ENCODE measurements at regions not wholly inside any gene's neighbourhood (a gene's known extent, or its start where the extent isn't known, plus 50 kb on each side); places are given as distances from the start of the nearest gene placed in this dataset.
A peak's percentile ranks its signal among the peaks of the same experiment; 100 is the strongest.

DNA sequence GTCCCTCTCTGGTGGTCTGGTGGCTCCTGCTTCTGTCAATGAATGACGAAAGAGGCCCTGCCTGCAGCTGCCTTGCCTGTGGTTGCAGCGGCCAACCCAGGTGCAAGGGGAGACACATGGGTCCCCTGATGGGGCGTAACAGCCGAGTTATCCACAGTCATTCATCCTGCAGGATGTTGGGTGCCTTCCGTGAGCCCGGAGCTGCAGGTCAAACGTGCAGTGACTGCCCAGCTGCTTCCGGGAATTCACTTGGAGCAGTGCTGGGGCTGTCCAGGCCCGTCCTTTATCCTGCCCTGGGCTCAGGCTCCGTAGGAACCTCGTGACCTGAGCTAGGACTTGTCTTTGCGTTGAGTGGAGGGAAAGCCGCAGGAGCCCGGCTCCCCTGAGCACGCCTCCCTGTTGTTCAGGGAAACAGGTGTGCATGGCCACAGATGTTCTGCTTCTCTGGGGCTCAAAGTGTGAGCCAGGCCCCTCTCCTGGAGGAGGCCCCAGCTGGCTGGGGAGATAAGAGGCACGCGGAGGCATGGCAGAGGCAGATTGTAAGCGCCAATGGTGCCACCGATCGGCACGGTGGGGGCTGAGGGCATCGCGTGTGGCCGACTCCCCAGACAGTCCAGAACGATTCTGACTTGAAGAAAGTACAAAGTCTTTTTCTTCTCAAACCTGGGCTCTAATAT, 635.4 kb downstream of the BRD1 start:
- ATAC-seq (no peak), DNase-seq (ENCODE audit: low spot score) (peak; percentile 0)
- Histone ChIP-seq H3K4me1 (ENCODE audit: insufficient read depth) (no peaks in the 10 kb centered on the region), H4K20me1 (replicated peaks; ENCODE audit: insufficient read depth) (no peaks in the 10 kb centered on the region), H3K27me3 (ENCODE audit: insufficient read depth) (no peaks in the 10 kb centered on the region), H3K36me3 (ENCODE audit: insufficient read depth) (no peaks in the 10 kb centered on the region), H3K9me2 (ENCODE audit: insufficient read depth) (no peaks in the 10 kb centered on the region), H3F3A (replicated peaks; ENCODE audit: low read depth) (no peaks in the 10 kb centered on the region), H3K4me2 (no peak overlapping the region), H3K4me3 (no peak overlapping the region), H2AFZ (no peak overlapping the region), H3K27ac (ENCODE audit: low read depth) (no peak overlapping the region), H3K79me2 (replicated peaks; ENCODE audit: insufficient read depth) (no peaks in the 10 kb centered on the region)
- TF ChIP-seq JUNB (IDR thresholded peaks at IDR 0.05; ENCODE audit: unreplicated experiment), result no peak
- TF ChIP-seq, protein P1, sequence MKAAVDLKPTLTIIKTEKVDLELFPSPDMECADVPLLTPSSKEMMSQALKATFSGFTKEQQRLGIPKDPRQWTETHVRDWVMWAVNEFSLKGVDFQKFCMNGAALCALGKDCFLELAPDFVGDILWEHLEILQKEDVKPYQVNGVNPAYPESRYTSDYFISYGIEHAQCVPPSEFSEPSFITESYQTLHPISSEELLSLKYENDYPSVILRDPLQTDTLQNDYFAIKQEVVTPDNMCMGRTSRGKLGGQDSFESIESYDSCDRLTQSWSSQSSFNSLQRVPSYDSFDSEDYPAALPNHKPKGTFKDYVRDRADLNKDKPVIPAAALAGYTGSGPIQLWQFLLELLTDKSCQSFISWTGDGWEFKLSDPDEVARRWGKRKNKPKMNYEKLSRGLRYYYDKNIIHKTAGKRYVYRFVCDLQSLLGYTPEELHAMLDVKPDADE (IDR thresholded peaks at IDR 0.05), result no peak
- no peak for TF ChIP-seq EZH2 (IDR thresholded peaks at IDR 0.05; ENCODE audit: low read depth, unreplicated experiment)
- TF ChIP-seq ZNF462 (CRISPR knock-in tag; IDR thresholded peaks at IDR 0.05), result no peak
- no peak for TF ChIP-seq EZH2phosphoT487 (IDR thresholded peaks at IDR 0.05; ENCODE audit: unreplicated experiment)
- TF ChIP-seq, protein P2, sequence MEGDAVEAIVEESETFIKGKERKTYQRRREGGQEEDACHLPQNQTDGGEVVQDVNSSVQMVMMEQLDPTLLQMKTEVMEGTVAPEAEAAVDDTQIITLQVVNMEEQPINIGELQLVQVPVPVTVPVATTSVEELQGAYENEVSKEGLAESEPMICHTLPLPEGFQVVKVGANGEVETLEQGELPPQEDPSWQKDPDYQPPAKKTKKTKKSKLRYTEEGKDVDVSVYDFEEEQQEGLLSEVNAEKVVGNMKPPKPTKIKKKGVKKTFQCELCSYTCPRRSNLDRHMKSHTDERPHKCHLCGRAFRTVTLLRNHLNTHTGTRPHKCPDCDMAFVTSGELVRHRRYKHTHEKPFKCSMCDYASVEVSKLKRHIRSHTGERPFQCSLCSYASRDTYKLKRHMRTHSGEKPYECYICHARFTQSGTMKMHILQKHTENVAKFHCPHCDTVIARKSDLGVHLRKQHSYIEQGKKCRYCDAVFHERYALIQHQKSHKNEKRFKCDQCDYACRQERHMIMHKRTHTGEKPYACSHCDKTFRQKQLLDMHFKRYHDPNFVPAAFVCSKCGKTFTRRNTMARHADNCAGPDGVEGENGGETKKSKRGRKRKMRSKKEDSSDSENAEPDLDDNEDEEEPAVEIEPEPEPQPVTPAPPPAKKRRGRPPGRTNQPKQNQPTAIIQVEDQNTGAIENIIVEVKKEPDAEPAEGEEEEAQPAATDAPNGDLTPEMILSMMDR (conservative IDR thresholded peaks at IDR 0.05; ENCODE audit: low read depth in 2 of 2), result no peak
- no peak for TF ChIP-seq ZNF331 (CRISPR knock-in tag; IDR thresholded peaks at IDR 0.05; ENCODE audit: low read depth)
- TF ChIP-seq CREB1 (CRISPR knock-in tag; IDR thresholded peaks at IDR 0.05; ENCODE audit: low read depth), result no peak
- TF ChIP-seq STAT1 (IDR thresholded peaks at IDR 0.05; ENCODE audit: unreplicated experiment), result no peak
- TF ChIP-seq ZNF114 (CRISPR knock-in tag; IDR thresholded peaks at IDR 0.05), result no peak
- TF ChIP-seq POLR2AphosphoS5 (IDR thresholded peaks at IDR 0.05; ENCODE audit: low read depth), result no peak
- TF ChIP-seq, protein P3, sequence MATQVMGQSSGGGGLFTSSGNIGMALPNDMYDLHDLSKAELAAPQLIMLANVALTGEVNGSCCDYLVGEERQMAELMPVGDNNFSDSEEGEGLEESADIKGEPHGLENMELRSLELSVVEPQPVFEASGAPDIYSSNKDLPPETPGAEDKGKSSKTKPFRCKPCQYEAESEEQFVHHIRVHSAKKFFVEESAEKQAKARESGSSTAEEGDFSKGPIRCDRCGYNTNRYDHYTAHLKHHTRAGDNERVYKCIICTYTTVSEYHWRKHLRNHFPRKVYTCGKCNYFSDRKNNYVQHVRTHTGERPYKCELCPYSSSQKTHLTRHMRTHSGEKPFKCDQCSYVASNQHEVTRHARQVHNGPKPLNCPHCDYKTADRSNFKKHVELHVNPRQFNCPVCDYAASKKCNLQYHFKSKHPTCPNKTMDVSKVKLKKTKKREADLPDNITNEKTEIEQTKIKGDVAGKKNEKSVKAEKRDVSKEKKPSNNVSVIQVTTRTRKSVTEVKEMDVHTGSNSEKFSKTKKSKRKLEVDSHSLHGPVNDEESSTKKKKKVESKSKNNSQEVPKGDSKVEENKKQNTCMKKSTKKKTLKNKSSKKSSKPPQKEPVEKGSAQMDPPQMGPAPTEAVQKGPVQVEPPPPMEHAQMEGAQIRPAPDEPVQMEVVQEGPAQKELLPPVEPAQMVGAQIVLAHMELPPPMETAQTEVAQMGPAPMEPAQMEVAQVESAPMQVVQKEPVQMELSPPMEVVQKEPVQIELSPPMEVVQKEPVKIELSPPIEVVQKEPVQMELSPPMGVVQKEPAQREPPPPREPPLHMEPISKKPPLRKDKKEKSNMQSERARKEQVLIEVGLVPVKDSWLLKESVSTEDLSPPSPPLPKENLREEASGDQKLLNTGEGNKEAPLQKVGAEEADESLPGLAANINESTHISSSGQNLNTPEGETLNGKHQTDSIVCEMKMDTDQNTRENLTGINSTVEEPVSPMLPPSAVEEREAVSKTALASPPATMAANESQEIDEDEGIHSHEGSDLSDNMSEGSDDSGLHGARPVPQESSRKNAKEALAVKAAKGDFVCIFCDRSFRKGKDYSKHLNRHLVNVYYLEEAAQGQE (IDR thresholded peaks at IDR 0.05; ENCODE audit: unreplicated experiment), result no peak
- TF ChIP-seq NANOG (IDR thresholded peaks at IDR 0.05; ENCODE audit: borderline replicate concordance), result no peak
- no peaks in the 10 kb centered on the region for H3K36me3 Mint-ChIP-seq (ENCODE audit: low read depth)
- peaks cover 5% of the 10 kb centered on the region; the same call in 2 of the 3 replicates for H3K4me1 Mint-ChIP-seq
- no peak overlapping the region for H3K4me3 Mint-ChIP-seq
- peaks cover 5% of the 10 kb centered on the region for H3K9me3 Mint-ChIP-seq
- H3K27me3 Mint-ChIP-seq (ENCODE audit: insufficient read depth, low read depth, poor library complexity), result peaks cover 5% of the 10 kb centered on the region
- H3K27ac Mint-ChIP-seq, result no peak overlapping the region

Data from GM23338 (cell line).